ENCODE measurements at regions not wholly inside any gene's neighbourhood (a gene's known extent, or its start where the extent isn't known, plus 50 kb on each side); places are given as distances from the start of the nearest gene placed in this dataset.

GRCh38 chr14:51395361-51395849, 155.4 kb downstream of the TMX1 start:
- no peak for TF ChIP-seq CTCF (conservative IDR thresholded peaks at IDR 0.05; ENCODE audit: low read length)
- no peak for TF ChIP-seq EZH2phosphoT487 (IDR thresholded peaks at IDR 0.05; ENCODE audit: borderline replicate concordance)
